ENCODE measurements at regions not wholly inside any gene's neighbourhood (a gene's known extent, or its start where the extent isn't known, plus 50 kb on each side); places are given as distances from the start of the nearest gene placed in this dataset.

DNA sequence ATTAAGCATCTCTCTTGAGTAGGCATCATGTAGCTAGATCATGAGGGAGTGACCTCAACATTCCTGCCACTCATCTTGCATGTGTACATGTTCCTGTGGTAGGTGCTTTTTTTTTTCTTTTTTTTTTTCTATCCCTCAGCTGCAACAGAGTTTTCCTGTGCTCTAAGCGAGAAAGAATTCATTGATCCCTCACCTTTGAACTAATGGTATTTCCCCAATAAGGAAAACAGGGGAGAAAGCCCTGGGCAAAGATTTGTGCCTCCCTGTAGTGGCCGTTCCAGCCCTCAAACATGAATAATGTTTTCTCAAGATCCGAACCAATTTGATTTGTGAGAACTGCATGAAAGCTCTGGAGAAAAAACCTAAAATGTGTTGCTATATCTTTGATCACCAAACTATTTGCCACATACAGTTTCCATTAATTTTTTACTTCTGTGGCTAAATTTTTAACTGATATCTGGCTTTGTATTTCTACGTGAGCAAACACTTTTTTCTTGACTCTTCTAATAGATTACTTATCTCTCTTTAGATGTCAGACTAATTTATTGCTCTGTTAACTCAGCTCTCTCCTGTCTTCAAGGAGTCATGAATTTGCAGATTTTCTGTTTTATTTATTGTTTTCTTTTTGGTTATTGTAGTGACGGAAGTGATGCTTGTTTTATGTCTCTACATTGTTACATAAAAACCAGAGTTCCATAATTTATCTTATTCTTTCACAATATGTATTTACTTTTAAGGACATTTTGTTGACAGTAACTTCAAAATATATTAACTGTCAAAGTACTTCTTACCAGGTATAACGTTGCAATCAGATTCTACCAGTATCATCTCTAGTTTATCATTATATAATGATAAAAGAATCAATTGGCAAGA is 1396.5 kb downstream of the OTOL1 start:
- no peak overlapping the region for H2BK120ac ChIP-seq (ENCODE audit: low read depth, low read length, poor library complexity, severe bottlenecking)
- H2BK15ac ChIP-seq (ENCODE audit: low read depth, low read length) = no peak overlapping the region
- no peaks in the 10 kb centered on the region for H3K4me1 ChIP-seq (ENCODE audit: insufficient read depth, low read length)
- no peak overlapping the region for H2BK20ac ChIP-seq (ENCODE audit: low read depth, low read length, poor library complexity, severe bottlenecking)
- H3K79me2 ChIP-seq (ENCODE audit: insufficient read depth, low read length) = no peaks in the 10 kb centered on the region
- H3K14ac ChIP-seq (ENCODE audit: insufficient read depth, low read length) = no peak overlapping the region
- Mint-ChIP-seq H3K4me3 (no peak overlapping the region), H3K27me3 (ENCODE audit: low read depth) (no peaks in the 10 kb centered on the region), H3K9me3 (peaks cover 0 to 2% of the 10 kb centered on the region in 2 experiments; a peak in 4 of 5 replicates), H3K4me1 (no peaks in the 10 kb centered on the region), H3K27ac (no peak overlapping the region), H3K36me3 (ENCODE audit: insufficient read depth in 1 of 3, low read depth in 3 of 3) (peaks cover 0 to 3% (median 0%) of the 10 kb centered on the region in 3 experiments; a peak in 1 of 7 replicates)
- no peak overlapping the region for H3K9ac ChIP-seq (ENCODE audit: extremely low read depth, insufficient read length, low read length)
- no peak overlapping the region for H3K4ac ChIP-seq (ENCODE audit: low read depth, low read length)
- no peak overlapping the region for H2BK12ac ChIP-seq (ENCODE audit: insufficient read length, low read depth, low read length)
- H3K27me3 ChIP-seq (ENCODE audit: insufficient read depth, low read length) = no peaks in the 10 kb centered on the region
- H2BK5ac ChIP-seq (ENCODE audit: insufficient read length, low read length) = no peak overlapping the region
- H3K23ac ChIP-seq (ENCODE audit: insufficient read length, low read depth, low read length) = no peak overlapping the region
- H3K56ac ChIP-seq (ENCODE audit: insufficient read length, low read depth, low read length) = no peak overlapping the region
- H3K23me2 ChIP-seq (ENCODE audit: insufficient read length, low read depth, low read length, poor library complexity, severe bottlenecking) = no peaks in the 10 kb centered on the region
- no peak overlapping the region for H3T11ph ChIP-seq (ENCODE audit: low read length)
- H2AFZ ChIP-seq (ENCODE audit: low read length) = no peak overlapping the region
- H3K79me1 ChIP-seq (ENCODE audit: insufficient read depth, low read depth, low read length, poor library complexity, severe bottlenecking) = no peaks in the 10 kb centered on the region
- H2AK5ac ChIP-seq (ENCODE audit: insufficient read length, low read length) = no peak overlapping the region
- no peaks in the 10 kb centered on the region for H4K20me1 ChIP-seq (ENCODE audit: control insufficient read depth, insufficient read depth, insufficient read length)
- no peak overlapping the region for H3K18ac ChIP-seq (ENCODE audit: insufficient read length, low read depth, low read length)
- no peak overlapping the region for H3K27ac ChIP-seq (ENCODE audit: insufficient read length, low read depth, low read length)
- H4K91ac ChIP-seq (ENCODE audit: insufficient read length, low read depth, low read length) = no peak overlapping the region
- no CpG with 5 or more reads among the region's 6 CpGs for WGBS (ENCODE audit: extremely low coverage, insufficient read length, low lambda C conversion rate)
- DNase-seq = no peak
- no peak overlapping the region for H4K5ac ChIP-seq (ENCODE audit: insufficient read length, low read depth, low read length)
- H4K8ac ChIP-seq (replicated peaks; ENCODE audit: insufficient read length, low read depth, low read length) = no peak overlapping the region
- no peak overlapping the region for H3K4me2 ChIP-seq (ENCODE audit: insufficient read depth, insufficient read length, low read length)
- no peak for TF ChIP-seq CTCF (conservative IDR thresholded peaks at IDR 0.05)
- H3K9me3 ChIP-seq (ENCODE audit: control insufficient read depth, low read depth, low read length) = no peaks in the 10 kb centered on the region

Data from H9 (cell line).